ENCODE measurements at regions not wholly inside any gene's neighbourhood (a gene's known extent, or its start where the extent isn't known, plus 50 kb on each side); places are given as distances from the start of the nearest gene placed in this dataset.

DNA sequence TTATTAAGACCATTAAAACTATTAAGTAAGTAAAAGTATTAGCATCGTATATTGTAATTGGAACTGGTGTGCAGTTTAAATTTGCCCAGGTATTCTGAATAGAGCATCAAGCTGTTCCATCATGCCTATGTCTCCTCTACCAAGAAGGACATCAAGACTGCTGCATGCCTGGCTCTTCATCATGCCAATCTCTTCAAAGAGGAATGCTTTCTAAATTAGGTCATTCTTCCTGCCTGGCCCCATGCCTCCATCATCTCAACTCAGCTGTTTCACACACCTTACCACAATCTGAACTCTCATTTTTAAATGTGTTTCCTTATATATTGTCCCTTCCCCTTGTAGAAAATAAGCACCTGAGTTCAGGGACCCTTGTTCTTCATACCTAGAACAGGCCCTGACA, 270.5 kb upstream of the PPARGC1A start:
- H3K9ac ChIP-seq (ENCODE audit: low read length): no peak overlapping the region
- no peaks in the 10 kb centered on the region for H3K27me3 ChIP-seq (ENCODE audit: control insufficient read depth, insufficient read depth, low read length)
- no peaks in the 10 kb centered on the region for H3K9me3 ChIP-seq (ENCODE audit: control insufficient read depth, low read length)
- no peaks in the 10 kb centered on the region for H3K36me3 ChIP-seq (ENCODE audit: control insufficient read depth, insufficient read depth, low read length)
- no peak overlapping the region for H3K4me3 ChIP-seq (ENCODE audit: low read length)
- no peaks in the 10 kb centered on the region for H3K4me1 ChIP-seq (ENCODE audit: control insufficient read depth, insufficient read depth, low read length)

DNA sequence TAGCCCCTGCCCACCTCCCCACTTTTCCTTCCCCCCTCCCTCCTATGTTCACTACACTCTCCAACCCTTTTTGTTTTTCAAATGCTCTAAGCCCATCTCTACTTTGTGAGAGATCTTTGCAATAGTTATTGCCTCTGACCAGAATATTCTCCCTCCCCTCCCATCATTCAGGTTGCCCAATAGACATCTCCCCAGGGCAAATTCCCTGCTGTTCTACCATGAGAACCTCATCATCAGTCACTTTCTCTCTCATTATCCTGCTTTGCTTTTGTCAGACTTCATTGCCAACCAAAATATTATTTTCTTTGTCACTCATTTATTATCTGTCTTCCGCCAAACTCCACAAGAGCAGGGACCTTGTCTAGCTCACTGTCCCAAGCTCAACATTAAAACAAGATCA, 268.2 kb upstream of the PPARGC1A start:
- H3K27me3 ChIP-seq (ENCODE audit: control insufficient read depth, insufficient read depth, low read length): no peaks in the 10 kb centered on the region

DNA sequence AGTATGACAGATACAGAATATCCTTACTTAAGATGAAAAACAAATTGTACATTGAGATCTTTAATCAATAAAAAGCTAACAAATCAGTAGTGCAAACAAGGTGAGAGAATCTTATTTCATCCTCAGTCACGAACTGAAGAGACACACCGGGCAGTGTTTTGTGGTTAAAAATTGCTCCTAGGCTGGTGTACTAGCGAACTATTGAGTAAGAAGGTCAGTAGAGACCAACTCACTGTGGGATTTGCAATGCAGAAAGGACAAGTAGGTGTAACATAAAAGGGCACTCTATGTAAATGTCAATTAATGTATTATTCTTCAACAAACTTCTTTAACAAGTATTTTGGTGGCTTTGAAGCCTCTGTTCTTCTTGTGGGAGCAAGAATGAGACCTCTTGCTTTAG, 260.2 kb upstream of the PPARGC1A start:
- H3K4me1 ChIP-seq (ENCODE audit: control insufficient read depth, insufficient read depth, low read length): no peaks in the 10 kb centered on the region
- no peaks in the 10 kb centered on the region for H3K36me3 ChIP-seq (ENCODE audit: control insufficient read depth, insufficient read depth, low read length)
- H3K9me3 ChIP-seq (ENCODE audit: control insufficient read depth, low read length): no peaks in the 10 kb centered on the region
- H3K27me3 ChIP-seq (ENCODE audit: control insufficient read depth, insufficient read depth, low read length): no peaks in the 10 kb centered on the region
- H3K9ac ChIP-seq (ENCODE audit: low read length): no peak overlapping the region
- no peak overlapping the region for H3K4me3 ChIP-seq (ENCODE audit: low read length)

More for the DNA sequence above, 268.2 kb upstream of the PPARGC1A start:
- Histone ChIP-seq H3K36me3 (ENCODE audit: control insufficient read depth, insufficient read depth, low read length) (no peaks in the 10 kb centered on the region), H3K9ac (ENCODE audit: low read length) (no peak overlapping the region), H3K9me3 (ENCODE audit: control insufficient read depth, low read length) (no peaks in the 10 kb centered on the region), H3K4me1 (ENCODE audit: control insufficient read depth, insufficient read depth, low read length) (no peaks in the 10 kb centered on the region), H3K4me3 (ENCODE audit: low read length) (no peak overlapping the region)

DNA sequence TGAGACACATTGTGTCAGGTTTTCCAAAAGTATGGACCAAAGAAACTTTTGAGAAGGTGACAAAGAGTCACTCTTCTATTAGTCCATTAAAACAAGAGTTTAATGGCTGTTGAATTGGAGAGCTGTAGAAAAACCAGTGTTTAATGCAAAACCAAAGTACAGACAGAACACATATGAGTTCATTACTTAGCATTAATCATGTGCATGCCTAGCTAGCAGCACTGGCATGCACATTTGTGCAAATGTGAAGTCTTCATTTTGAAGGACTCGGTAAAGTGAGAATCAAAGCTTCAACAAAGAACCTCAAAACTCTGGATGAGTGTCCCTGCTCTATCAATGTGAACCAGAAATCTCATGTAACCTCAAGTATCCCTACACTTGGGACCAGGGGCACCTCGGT, 256.3 kb upstream of the PPARGC1A start:
- Histone ChIP-seq H3K9me3 (ENCODE audit: control insufficient read depth, low read length) (no peaks in the 10 kb centered on the region), H3K36me3 (ENCODE audit: control insufficient read depth, insufficient read depth, low read length) (no peaks in the 10 kb centered on the region), H3K27me3 (ENCODE audit: control insufficient read depth, insufficient read depth, low read length) (no peaks in the 10 kb centered on the region), H3K4me3 (ENCODE audit: low read length) (no peak overlapping the region), H3K4me1 (ENCODE audit: control insufficient read depth, insufficient read depth, low read length) (no peaks in the 10 kb centered on the region), H3K9ac (ENCODE audit: low read length) (no peak overlapping the region)

DNA sequence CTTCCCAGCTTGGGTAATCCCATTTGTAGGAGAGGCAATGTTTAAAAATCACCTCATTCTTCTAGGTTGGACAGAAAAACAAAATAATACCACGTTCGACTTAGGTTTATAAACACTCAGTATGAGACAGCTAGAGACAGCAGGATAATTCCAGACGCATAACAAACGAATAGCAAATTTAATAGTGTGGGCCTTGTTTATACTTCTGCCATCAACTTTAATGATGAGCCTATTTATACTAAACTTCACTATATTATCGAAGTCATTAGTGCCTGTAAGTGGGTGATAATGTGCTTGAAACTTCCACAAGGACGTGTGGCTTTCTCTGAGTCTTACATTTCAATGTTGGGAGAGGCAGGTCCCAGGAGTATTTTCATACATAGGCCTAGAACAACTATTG, 255.7 kb upstream of the PPARGC1A start:
- no peaks in the 10 kb centered on the region for H3K9me3 ChIP-seq (ENCODE audit: control insufficient read depth, low read length)
- no peaks in the 10 kb centered on the region for H3K27me3 ChIP-seq (ENCODE audit: control insufficient read depth, insufficient read depth, low read length)
- no peaks in the 10 kb centered on the region for H3K36me3 ChIP-seq (ENCODE audit: control insufficient read depth, insufficient read depth, low read length)
- H3K9ac ChIP-seq (ENCODE audit: low read length): no peak overlapping the region
- no peaks in the 10 kb centered on the region for H3K4me1 ChIP-seq (ENCODE audit: control insufficient read depth, insufficient read depth, low read length)
- no peak overlapping the region for H3K4me3 ChIP-seq (ENCODE audit: low read length)

DNA sequence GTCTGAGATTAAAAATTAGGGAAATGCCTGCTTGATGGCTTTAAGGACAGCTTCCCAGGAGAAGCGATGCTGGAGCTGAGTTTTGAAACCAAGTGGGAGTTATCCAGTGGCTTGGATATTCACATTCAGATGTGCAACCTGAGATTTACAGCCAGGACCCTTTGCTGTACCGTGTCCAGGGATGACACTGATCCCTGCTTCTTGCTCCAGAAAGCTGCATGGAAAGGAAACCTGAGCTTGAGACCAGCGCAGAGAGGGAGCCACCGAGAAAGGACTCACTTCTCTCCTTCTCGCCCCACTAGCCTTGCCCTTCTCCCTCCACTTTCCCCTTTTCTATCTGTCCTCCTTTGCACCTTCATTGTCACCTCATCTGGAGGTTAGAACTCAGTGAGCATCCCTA, 254.5 kb upstream of the PPARGC1A start:
- no peaks in the 10 kb centered on the region for H3K36me3 ChIP-seq (ENCODE audit: control insufficient read depth, insufficient read depth, low read length)
- no peak overlapping the region for H3K9ac ChIP-seq (ENCODE audit: low read length)
- no peak overlapping the region for H3K4me3 ChIP-seq (ENCODE audit: low read length)
- no peaks in the 10 kb centered on the region for H3K9me3 ChIP-seq (ENCODE audit: control insufficient read depth, low read length)
- peaks cover 7% of the 10 kb centered on the region for H3K4me1 ChIP-seq (ENCODE audit: control insufficient read depth, insufficient read depth, low read length)
- H3K27me3 ChIP-seq (ENCODE audit: control insufficient read depth, insufficient read depth, low read length): no peaks in the 10 kb centered on the region

DNA sequence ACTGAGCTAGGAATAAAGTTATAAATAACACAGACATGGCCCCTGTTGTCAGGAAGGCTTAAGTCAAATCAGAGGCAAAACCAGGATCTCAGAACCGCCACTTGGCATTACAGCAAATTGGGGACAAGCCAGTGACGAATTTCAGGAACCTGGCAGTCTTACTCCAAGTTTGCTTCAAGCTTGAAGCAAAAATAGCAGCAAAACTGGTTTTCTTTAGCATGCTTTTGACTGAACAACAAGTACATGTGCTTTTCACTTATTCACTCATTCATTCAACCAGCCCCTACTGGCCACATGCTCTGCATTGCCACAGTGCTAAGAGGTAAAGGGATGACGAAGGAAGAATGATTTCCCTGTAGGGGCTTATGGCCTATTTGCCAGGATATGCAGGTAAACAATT, 253.9 kb upstream of the PPARGC1A start:
- H3K4me1 ChIP-seq (ENCODE audit: control insufficient read depth, insufficient read depth, low read length): peaks cover 9% of the 10 kb centered on the region
- no peaks in the 10 kb centered on the region for H3K9me3 ChIP-seq (ENCODE audit: control insufficient read depth, low read length)
- H3K4me3 ChIP-seq (ENCODE audit: low read length): no peak overlapping the region
- no peaks in the 10 kb centered on the region for H3K36me3 ChIP-seq (ENCODE audit: control insufficient read depth, insufficient read depth, low read length)
- no peaks in the 10 kb centered on the region for H3K27me3 ChIP-seq (ENCODE audit: control insufficient read depth, insufficient read depth, low read length)
- no peak overlapping the region for H3K9ac ChIP-seq (ENCODE audit: low read length)

DNA sequence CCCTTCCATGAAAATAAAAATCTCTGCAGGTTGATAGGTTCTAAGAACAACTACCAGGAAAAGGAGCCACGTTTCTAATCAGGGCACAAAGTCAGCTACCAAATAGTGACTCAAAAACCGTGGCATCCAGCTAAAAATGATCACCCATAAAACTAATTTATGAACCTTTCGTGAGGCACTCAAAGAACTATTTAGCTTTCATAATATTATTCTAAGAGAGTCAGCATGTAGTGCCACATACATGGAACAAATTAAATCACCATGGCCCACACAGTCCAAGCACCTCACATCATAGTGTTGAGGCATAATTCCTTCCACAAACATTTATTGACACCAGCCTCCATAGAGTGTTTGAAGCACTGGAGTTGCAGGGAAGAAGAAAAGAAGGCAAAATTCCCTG, 252.0 kb upstream of the PPARGC1A start:
- Histone ChIP-seq H3K4me1 (ENCODE audit: control insufficient read depth, insufficient read depth, low read length) (peaks cover 24% of the 10 kb centered on the region), H3K36me3 (ENCODE audit: control insufficient read depth, insufficient read depth, low read length) (no peaks in the 10 kb centered on the region), H3K4me3 (ENCODE audit: low read length) (no peak overlapping the region), H3K27me3 (ENCODE audit: control insufficient read depth, insufficient read depth, low read length) (no peaks in the 10 kb centered on the region), H3K9me3 (ENCODE audit: control insufficient read depth, low read length) (no peaks in the 10 kb centered on the region), H3K9ac (ENCODE audit: low read length) (no peak overlapping the region)

DNA sequence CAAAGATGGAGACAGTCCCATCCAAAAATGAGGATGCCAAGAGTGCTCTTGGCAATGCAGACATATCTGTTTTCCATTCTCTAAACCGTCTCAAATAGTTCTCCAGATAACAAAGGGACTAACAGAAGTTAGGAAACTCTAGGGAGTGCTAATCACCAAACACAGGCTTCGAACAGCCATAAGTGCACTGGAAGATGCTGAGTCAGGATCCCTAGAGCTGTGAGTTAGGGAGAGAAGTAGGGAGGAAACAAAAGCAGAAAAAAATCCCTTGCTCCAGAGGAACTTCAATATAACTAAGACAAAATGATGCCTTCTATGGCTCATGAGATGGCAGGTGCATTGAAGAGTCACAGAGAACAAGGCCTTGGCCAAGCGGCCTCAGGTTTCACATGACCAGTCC, 251.0 kb upstream of the PPARGC1A start:
- no peaks in the 10 kb centered on the region for H3K36me3 ChIP-seq (ENCODE audit: control insufficient read depth, insufficient read depth, low read length)

DNA sequence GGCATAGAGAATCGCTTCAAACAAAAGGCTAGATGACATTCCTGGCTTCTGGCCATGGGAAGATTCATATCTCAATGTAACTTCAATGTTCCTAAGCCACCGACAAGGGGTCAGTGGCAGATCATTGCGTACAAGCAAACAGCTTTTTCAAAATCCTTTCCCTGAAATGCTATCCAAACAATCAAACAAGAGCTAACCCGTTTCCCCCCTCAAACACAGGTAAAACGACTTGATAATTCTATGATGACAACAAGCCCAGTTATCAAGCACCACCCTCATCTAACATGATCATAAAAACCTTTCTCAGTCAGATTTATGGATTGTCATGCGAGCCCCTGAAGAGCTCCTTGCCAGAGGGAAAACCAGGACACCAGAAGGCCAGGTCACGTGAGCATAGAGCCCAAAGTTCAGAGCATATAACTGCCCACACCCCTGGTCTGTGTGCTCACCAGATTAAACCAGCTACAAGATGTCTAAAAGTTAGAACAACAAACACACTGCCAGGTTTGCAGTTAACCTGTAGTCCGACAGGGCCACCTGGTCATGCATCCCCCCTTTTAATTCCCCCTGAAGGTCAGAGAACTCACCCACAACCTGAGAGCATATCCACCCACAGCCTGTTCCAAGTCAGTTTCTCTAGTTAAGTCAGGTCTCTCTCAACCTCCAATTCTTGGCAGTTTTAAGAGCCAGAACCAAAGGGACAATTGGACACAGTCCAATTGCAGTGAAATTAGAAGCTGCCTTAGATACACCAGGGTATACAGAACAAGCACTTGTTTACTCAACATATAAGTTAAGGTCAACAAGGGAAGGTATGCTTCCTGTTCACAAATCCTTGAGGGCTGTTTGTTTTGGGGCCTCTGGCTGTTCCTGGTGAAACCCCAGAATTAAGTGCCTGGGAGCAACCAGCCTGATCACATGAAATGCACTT, 248.1 kb upstream of the PPARGC1A start:
- Histone ChIP-seq H3K9me3 (ENCODE audit: control insufficient read depth, low read length) (no peaks in the 10 kb centered on the region), H3K9ac (ENCODE audit: low read length) (no peak overlapping the region), H3K27me3 (ENCODE audit: control insufficient read depth, insufficient read depth, low read length) (no peaks in the 10 kb centered on the region), H3K4me1 (ENCODE audit: control insufficient read depth, insufficient read depth, low read length) (peaks cover 24% of the 10 kb centered on the region), H3K4me3 (ENCODE audit: low read length) (no peak overlapping the region), H3K36me3 (ENCODE audit: control insufficient read depth, insufficient read depth, low read length) (no peaks in the 10 kb centered on the region)

More for the DNA sequence above, 251.0 kb upstream of the PPARGC1A start:
- no peak overlapping the region for H3K4me3 ChIP-seq (ENCODE audit: low read length)
- no peaks in the 10 kb centered on the region for H3K9me3 ChIP-seq (ENCODE audit: control insufficient read depth, low read length)
- H3K4me1 ChIP-seq (ENCODE audit: control insufficient read depth, insufficient read depth, low read length): peaks cover 24% of the 10 kb centered on the region
- no peaks in the 10 kb centered on the region for H3K27me3 ChIP-seq (ENCODE audit: control insufficient read depth, insufficient read depth, low read length)
- no peak overlapping the region for H3K9ac ChIP-seq (ENCODE audit: low read length)

DNA sequence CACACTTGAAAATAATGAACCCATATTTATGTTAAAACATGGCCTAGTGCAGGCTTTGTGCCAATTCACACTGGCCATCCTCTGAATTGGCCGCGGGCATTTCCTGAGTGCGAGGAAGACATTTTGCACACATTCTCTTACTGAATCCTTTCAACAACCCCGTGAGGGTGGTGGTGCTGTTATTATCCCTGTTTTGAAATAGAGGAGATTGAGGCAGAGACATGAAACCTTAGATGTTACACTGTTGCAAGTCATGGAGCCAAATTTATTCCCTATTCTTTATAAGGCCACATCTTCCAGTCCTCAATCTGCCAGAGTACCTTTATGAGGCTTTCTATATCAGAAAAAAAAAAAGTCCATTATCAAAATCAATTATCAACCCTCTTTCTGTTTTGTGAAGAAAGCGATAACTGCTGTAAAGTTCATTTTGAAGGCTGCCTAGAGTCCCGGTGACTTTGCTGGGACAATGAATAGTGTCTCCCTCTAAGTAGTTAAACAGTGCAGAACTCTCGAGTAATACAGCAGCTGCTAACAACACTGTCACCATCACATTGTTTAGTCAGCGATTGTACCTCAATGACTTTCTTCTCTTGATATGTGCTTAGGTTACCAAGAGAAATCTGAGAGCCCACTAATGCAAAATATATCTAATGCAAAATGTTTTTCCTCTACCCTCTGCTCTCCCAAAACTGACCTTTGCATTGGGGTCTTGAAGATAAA, 242.3 kb upstream of the PPARGC1A start:
- no peak overlapping the region for H3K9ac ChIP-seq (ENCODE audit: low read length)

DNA sequence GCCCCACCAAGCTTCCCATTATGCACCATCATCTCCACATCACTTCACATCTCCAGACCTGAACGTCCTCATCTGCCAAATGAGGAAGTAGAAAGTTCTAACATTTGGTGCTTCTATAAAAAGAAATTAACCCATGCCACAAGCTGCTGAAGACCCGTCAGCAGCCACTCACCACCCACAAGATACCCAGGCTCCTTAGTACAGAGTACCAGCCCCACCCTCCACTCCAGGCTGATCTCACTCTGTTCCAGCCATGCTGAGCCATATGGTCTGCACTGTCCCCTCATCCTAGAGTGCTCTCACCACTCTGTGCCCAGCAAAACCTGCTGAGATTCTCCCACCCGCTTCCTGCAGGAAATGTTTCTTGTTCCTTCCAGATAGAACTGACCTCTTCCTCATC, 240.8 kb upstream of the PPARGC1A start:
- H3K36me3 ChIP-seq (ENCODE audit: control insufficient read depth, insufficient read depth, low read length): no peaks in the 10 kb centered on the region
- no peak overlapping the region for H3K4me3 ChIP-seq (ENCODE audit: low read length)
- H3K9me3 ChIP-seq (ENCODE audit: control insufficient read depth, low read length): no peaks in the 10 kb centered on the region
- no peaks in the 10 kb centered on the region for H3K4me1 ChIP-seq (ENCODE audit: control insufficient read depth, insufficient read depth, low read length)
- no peaks in the 10 kb centered on the region for H3K27me3 ChIP-seq (ENCODE audit: control insufficient read depth, insufficient read depth, low read length)
- no peak overlapping the region for H3K9ac ChIP-seq (ENCODE audit: low read length)

More for the DNA sequence above, 242.3 kb upstream of the PPARGC1A start:
- Histone ChIP-seq H3K4me1 (ENCODE audit: control insufficient read depth, insufficient read depth, low read length) (no peaks in the 10 kb centered on the region), H3K9me3 (ENCODE audit: control insufficient read depth, low read length) (no peaks in the 10 kb centered on the region), H3K27me3 (ENCODE audit: control insufficient read depth, insufficient read depth, low read length) (no peaks in the 10 kb centered on the region), H3K4me3 (ENCODE audit: low read length) (no peak overlapping the region), H3K36me3 (ENCODE audit: control insufficient read depth, insufficient read depth, low read length) (no peaks in the 10 kb centered on the region)

Measured in mucosa of stomach (tissue), 1 donor.